SU-DHL-6 (cell line): ENCODE measurements at regions not wholly inside any gene's neighbourhood (a gene's known extent, or its start where the extent isn't known, plus 50 kb on each side); places are given as distances from the start of the nearest gene placed in this dataset.

Experiments
- H2AFZ ChIP-seq: fragments of 200-600 bp; sonication (generic); 2 replicates; pipeline ENCODE4 v1.6.1; 2014; ENCODE audit warnings: low read depth, mild to moderate bottlenecking, moderate library complexity, mixed read lengths, antibody characterized with exemption, low read length; ENCODE audit not compliant: severe bottlenecking
- H3F3A ChIP-seq: fragments of 200-600 bp; shearing (Covaris generic); 2 replicates; pipeline ENCODE4 v1.6.0; 2016; ENCODE audit warnings: antibody characterized with exemption, mild to moderate bottlenecking; ENCODE audit not compliant: insufficient read depth
- H3K27ac ChIP-seq: fragments of 200-600 bp; sonication (generic); 2 replicates; pipeline ENCODE4 v1.5.1; 2016; ENCODE audit warnings: low read depth, mild to moderate bottlenecking, low read length, moderate library complexity, mixed read lengths
- H3K27me3 ChIP-seq: fragments of 200-600 bp; sonication (generic), shearing (Covaris generic); 2 replicates; pipeline ENCODE4 v1.6.0; 2014; ENCODE audit warnings: mild to moderate bottlenecking, low read length
- H3K36me3 ChIP-seq: fragments of 200-600 bp; sonication (generic); 2 replicates; pipeline ENCODE4 v1.6.1; 2014; ENCODE audit warnings: mild to moderate bottlenecking, low read length, mixed read lengths
- H3K4me2 ChIP-seq: fragments of 300-600, 200-600 bp; shearing (Covaris generic), sonication (generic); 2 replicates; pipeline ENCODE4 v1.6.0; 2014; ENCODE audit warnings: low read length, low read depth, mild to moderate bottlenecking; ENCODE audit not compliant: poor library complexity, severe bottlenecking
- H3K4me3 ChIP-seq: fragments of 200-600 bp; sonication (generic); 2 replicates; pipeline ENCODE4 v1.5.1; 2014; ENCODE audit warnings: antibody characterized with exemption, low read length, mild to moderate bottlenecking, mixed read lengths; ENCODE audit not compliant: insufficient read depth, poor library complexity, severe bottlenecking
- H3K79me2 ChIP-seq: fragments of 200-600 bp; sonication (generic); 2 replicates; pipeline ENCODE4 v1.6.1; 2014; ENCODE audit warnings: mild to moderate bottlenecking, low read length, moderate library complexity; ENCODE audit not compliant: insufficient read depth
- H3K9ac ChIP-seq: fragments of 200-600 bp; sonication (generic); 2 replicates; pipeline ENCODE4 v1.7.0; 2014; ENCODE audit warnings: mild to moderate bottlenecking, low read length
- H3K9me2 ChIP-seq: fragments of 200-600 bp; sonication (generic); replicated peaks from 2 replicates; pipeline ENCODE4 v1.6.1; 2014; ENCODE audit warnings: low read length; ENCODE audit not compliant: insufficient read depth
- H3K9me3 ChIP-seq: fragments of 200-600 bp; sonication (generic); 2 replicates; pipeline ENCODE4 v1.6.1; 2014; ENCODE audit warnings: low read length, mixed read lengths; ENCODE audit not compliant: insufficient read depth
- H4K20me1 ChIP-seq: fragments of 200-600 bp; sonication (generic); 2 replicates; pipeline ENCODE4 v1.6.1; 2014; ENCODE audit warnings: low read depth, mild to moderate bottlenecking, antibody characterized with exemption, low read length, moderate library complexity, mixed read lengths
- EZH2phosphoT487 ChIP-seq: fragments of 200-600 bp; sonication (generic), shearing (Covaris generic); conservative IDR thresholded peaks from 2 replicates; pipeline ENCODE4 v1.6.1; 2018; ENCODE audit warnings: mild to moderate bottlenecking, antibody characterized with exemption, low read length, moderate library complexity, mixed read lengths
- TF ChIP-seq, protein P1 (sequence below): fragments of 200-600 bp; sonication (generic); IDR thresholded peaks from one replicate; pipeline ENCODE4 v1.5.1; 2017; ENCODE audit warnings: antibody characterized with exemption, mild to moderate bottlenecking, low read length, moderate library complexity; ENCODE audit not compliant: insufficient read depth, poor library complexity, severe bottlenecking

DNA sequence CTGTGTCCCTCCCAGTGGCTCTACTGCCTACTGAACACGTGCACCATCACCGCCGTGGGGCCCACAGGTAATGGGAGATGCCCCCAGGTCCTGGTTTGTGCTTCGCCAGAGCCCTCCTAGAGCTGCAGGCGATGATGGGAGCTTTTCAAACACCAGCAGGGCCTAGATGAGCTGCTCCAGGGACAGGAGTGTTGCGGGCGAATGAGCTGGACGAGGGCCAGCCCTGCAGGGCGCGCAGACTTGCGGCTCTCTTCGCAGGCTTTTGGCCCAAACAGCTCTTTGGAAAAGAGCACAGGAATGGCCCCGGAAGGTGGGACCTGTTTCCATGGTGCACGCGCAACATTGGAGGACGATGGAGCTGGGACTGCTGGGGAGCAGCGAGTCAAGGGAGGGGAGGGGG lies 409.3 kb upstream of the SULF2 start:
- Histone ChIP-seq H3K9me2 (no peaks in the 10 kb centered on the region), H3K36me3 (no peaks in the 10 kb centered on the region), H3K4me2 (no peak overlapping the region), H3K79me2 (no peaks in the 10 kb centered on the region), H3K4me3 (no peak overlapping the region), H3K27me3 (no peaks in the 10 kb centered on the region), H3K27ac (no peak overlapping the region), H3K9ac (no peak overlapping the region), H3K9me3 (no peaks in the 10 kb centered on the region), H3F3A (no peaks in the 10 kb centered on the region), H2AFZ (no peak overlapping the region), H4K20me1 (no peaks in the 10 kb centered on the region)
- TF ChIP-seq EZH2phosphoT487, result no peak
- TF ChIP-seq, protein P1, sequence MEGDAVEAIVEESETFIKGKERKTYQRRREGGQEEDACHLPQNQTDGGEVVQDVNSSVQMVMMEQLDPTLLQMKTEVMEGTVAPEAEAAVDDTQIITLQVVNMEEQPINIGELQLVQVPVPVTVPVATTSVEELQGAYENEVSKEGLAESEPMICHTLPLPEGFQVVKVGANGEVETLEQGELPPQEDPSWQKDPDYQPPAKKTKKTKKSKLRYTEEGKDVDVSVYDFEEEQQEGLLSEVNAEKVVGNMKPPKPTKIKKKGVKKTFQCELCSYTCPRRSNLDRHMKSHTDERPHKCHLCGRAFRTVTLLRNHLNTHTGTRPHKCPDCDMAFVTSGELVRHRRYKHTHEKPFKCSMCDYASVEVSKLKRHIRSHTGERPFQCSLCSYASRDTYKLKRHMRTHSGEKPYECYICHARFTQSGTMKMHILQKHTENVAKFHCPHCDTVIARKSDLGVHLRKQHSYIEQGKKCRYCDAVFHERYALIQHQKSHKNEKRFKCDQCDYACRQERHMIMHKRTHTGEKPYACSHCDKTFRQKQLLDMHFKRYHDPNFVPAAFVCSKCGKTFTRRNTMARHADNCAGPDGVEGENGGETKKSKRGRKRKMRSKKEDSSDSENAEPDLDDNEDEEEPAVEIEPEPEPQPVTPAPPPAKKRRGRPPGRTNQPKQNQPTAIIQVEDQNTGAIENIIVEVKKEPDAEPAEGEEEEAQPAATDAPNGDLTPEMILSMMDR, result no peak

DNA sequence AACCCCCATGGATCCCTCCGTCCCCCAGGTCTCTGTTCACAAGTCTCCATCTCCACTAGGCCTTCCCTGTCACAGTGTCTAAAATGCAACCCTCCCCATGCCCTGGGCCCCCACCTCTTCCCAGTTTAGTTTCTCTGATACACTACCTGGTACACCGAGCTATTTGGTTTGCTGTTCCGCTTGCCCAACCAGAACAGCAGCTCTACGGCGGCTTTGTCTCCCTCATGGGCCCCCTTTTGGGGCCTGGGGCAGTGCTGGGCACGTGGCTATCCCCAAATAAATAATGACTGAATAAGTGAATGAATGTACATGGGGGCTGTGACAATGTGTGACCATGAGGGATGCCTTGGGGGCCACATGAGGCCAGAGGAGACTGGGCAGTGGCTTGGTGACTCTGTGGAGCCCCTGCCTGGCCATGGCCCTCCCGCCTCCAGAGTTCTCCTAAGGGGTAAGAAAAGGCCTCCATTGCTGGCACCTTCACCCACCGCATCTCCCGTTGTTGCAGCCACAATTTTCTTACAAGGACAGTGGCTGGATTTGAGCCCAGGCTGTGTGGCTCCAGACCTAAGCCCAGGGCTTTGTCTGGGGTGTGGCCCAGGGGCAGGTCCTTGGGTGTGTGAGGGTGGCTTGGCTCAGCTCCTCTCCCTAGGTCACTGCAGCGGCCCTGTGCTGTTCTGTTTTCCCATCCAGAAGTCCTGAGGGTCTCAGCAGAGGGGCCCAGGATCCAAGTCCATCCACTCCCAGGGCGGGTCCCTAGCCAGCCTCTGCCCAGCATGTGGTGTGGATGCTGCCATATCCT lies 408.5 kb upstream of the SULF2 start:
- Histone ChIP-seq H3K4me2 (no peak overlapping the region), H3K36me3 (no peaks in the 10 kb centered on the region), H3K9me3 (no peaks in the 10 kb centered on the region), H3K4me3 (no peak overlapping the region), H3K79me2 (no peaks in the 10 kb centered on the region), H3F3A (no peaks in the 10 kb centered on the region), H2AFZ (no peak overlapping the region), H3K9ac (no peak overlapping the region), H3K27ac (no peak overlapping the region), H3K27me3 (no peaks in the 10 kb centered on the region), H3K9me2 (no peaks in the 10 kb centered on the region), H4K20me1 (no peaks in the 10 kb centered on the region)
- TF ChIP-seq, protein P1, result no peak
- TF ChIP-seq EZH2phosphoT487, result no peak

DNA sequence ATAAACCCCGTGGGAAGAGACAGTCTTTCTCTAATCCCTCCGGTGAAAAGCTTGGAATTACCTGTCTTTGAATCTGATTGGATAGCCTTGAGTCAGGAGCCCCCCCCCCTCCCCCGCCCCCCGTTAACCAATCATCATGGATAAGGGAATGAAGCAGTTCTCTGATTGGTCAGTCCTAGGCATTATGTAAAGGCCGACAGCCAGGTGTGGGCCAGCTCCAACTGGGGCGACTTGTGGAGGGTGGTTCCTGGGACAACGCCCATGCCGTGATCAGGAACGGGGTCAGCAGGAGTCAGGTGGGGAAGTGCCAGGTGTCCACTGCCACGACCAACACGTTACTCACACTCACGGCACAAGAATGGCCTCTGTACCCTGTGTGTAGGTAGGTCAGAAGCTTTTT lies 406.8 kb upstream of the SULF2 start:
- no peaks in the 10 kb centered on the region for H3F3A ChIP-seq
- H3K4me3 ChIP-seq, result no peak overlapping the region

More for the DNA sequence above, 406.8 kb upstream of the SULF2 start:
- Histone ChIP-seq H3K79me2 (no peaks in the 10 kb centered on the region), H3K9me2 (no peaks in the 10 kb centered on the region), H3K9ac (no peak overlapping the region), H2AFZ (no peak overlapping the region), H3K27me3 (no peaks in the 10 kb centered on the region), H4K20me1 (no peaks in the 10 kb centered on the region), H3K4me2 (no peak overlapping the region), H3K36me3 (no peaks in the 10 kb centered on the region), H3K9me3 (no peaks in the 10 kb centered on the region), H3K27ac (no peak overlapping the region)
- TF ChIP-seq EZH2phosphoT487, result no peak
- TF ChIP-seq, protein P1, result no peak
